ENCODE measurements at regions not wholly inside any gene's neighbourhood (a gene's known extent, or its start where the extent isn't known, plus 50 kb on each side); places are given as distances from the start of the nearest gene placed in this dataset.

DNA sequence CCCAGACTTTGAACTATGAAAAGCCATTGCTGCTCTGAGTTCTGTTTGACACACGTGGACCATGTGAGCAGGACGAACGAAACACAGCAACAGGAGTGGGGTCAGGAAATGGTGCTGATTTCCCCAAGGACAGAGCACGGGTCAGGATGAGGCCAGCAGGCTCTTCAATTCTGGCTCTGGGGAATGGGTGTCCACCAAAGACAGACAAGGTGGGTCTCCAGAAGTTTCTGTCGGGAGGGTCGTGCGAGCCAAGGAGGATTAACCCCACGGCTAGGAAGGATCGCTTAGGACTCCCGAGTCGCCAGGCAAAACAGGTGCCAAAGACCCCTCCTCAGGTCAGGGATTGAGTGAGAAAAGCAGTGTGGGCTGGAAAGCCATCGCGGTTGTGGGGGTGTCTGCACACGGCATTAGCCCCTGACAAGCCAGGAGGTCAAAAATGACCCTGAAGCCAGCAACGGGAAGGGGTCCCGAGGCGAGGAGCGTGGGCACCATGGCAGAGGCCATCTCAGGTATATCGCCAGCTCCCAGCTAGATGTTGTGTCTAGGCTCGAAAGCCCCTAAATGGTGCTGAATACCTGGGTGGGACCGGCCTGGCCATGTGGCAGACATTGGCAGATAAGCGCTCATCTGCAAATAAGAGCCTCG, 213.9 kb upstream of the SALL3 start:
- DNase-seq (ENCODE audit: low spot score), result no peak

DNA sequence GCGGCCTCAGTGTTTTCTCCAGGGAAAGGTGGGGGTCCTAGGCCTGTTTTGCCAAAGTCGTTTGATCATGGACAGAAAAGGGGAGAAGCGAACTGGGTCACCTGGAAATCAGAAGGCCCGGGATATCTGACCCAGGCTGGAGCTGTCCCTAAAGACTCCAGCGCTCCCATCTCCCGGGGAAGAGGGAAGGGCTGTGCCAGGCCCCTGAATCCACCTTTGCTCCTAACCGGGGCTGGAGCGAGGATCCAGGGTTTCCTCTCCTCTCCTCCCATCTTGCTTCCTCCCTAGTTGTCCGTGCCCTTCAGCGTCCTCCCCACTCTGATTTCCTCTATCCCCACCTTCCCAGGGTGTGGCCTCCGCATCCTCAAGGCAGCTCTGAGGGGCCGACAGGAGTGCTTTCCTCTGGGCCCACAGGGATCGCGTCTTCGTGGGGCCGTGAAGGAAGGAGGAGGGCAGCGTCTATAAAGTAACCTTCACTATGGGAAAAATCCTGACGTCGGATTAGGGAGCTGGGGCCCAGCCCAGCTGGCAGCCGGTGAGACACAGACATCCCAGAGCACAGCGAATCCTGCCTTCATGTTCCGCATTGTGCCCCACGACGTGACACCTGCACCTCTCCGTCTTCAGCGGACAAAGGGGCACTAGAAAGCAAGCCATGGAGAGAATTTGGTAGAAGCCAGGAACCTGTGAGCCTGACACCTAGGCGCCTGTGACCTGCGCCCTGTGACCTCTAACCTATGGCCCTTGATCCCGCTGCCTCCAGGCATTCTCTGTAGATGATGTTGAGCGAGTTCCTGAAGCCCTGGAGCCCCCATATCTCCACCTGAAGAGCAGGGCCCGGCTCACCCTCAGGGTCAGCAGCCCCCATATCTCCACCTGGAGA, 212.7 kb upstream of the SALL3 start:
- DNase-seq (ENCODE audit: low spot score), result no peak

DNA sequence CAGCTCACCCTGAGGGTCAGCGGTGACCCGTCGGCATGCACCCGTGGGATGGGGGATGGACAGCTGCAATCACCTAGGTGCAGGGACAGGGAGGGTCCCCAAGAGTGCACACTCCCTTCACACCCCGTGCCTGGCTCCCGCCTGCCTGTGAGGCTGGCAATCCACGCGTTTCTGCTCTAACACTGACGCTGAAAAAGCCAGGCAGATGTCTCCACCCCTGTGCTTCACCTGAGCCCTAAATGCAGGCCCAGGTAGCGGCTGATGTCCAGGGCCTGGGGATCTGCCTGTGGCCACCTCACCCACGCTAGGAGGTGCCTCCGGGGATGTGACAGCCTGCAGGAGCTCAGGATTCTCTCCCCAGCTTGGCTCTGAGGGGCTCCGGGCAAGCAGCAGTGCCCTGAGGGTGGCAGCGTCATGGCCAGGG, 212.0 kb upstream of the SALL3 start:
- DNase-seq (ENCODE audit: low spot score), result no peak

- DNase-seq (ENCODE audit: low spot score), result no peak
These were observed 211.4 kb upstream of the SALL3 start for GRCh38 chr18:78768221-78768620.

DNA sequence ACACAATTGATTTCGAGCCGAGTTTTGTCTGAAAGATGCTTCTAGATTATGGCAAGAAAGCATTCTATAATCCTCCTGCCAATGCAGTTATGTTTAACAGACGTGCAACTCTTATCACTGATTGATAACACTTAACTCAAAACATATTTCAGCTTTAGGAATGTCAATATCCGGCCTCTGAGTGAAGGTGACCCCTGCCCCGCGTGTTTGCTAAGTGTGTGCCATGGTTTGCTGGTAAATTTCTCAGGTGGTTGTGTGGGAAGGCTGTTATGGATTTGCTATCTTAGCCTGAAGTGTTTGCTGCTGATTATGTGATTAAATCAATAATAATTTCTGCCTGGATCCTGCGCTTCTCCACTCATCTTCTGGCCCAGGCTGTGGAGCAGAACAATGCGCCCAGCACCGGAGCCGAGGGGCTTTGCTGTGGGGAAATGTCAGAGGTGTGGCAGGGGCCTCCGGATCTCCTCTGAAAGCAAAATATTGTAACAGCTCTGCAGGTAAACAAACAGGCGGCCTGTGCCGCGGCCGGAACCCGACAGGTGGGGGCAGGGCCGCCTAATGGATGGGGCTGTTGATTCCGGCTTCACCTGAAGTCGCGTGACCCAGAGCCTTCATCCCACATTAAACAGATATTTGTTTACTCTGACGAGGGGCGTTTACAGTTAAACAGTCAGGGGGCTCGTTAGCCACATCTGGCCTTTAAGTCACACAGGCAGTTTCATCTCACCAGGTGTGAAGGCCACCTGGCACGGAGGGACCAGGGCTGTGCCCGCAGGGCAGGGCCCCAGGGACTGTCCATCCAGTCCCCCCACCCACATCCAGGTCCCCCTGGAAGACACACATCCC, 210.7 kb upstream of the SALL3 start:
- no peak for DNase-seq (ENCODE audit: low spot score)

DNA sequence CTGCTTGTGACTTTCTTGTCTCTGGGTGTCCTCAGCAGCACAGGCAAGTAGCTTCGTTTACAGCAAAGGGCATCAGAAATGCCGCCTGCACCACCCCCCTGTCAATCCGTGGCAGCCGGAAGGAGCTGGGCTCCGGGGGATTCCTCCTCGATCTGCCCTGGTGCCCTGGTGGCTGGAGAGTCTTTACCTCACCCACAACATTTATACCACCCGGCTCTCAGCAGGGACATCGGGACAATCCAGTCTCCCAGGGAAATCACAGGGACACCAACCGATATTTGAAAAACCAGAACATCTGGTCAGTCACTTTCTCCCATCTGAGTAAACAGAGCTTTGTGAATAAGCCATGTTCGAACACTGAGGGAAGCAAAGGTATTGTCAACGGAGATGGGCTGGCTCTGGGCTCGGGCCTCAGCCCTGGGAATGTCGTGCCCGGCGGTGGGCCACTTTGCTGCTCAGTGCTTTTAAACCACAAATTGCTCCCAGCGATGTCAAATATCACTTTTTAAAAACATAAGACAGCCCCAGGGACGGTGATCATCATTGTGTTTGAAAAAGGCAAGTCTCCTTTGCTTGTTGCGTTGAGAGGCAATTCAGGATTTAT, 210.0 kb upstream of the SALL3 start:
- no peak for DNase-seq (ENCODE audit: low spot score)

DNA sequence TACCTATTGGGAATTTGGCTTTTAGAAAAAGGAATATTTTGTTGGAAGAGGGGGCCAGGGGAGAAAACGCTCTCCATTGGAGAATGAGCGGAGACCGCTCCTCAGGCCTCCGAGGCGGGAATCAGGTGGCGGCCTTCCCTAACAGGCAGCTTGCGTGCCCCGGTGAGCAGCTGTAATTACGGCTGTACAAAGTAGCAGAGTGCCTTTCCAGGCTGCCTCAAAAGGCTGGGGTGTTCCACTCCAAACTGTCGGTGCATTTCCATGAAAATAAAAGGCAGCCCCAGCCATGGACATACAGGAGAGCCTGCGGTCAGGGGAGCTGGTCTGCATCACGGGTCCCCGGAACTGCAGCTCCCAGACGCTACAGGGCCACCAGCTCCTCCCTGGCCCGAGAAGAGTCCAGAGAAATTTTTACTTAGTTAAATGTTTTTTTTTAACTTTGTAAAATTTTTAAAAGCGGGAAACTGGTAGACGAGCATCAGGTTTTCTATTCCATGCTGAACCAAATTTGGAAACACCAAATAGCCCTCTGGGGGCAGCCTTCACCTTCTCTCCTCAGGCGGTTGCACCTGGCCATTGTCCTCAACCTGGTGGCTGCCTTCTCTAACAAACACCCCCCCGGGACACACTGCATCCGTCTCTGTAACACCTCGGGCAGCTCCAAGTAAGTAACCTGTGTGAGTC, 209.3 kb upstream of the SALL3 start:
- DNase-seq (ENCODE audit: low spot score), result no peak

DNA sequence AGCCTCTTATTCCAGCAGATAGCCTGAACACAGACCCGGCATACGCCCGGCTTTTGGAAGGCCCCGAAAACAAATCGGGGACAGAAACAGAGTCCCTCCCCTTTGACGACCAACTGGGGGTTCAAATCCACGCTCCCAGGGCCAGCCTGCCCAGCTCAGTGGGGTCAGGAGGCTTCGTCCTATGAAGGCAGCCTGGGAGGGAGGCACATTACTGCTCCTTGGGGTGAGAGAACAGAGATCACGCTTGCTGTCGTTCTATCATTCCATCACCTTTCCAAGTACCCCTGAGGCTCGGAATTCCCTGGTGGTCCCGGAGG, 208.8 kb upstream of the SALL3 start:
- DNase-seq (ENCODE audit: low spot score), result no peak

GRCh38 chr18:78771496-78772359, 207.9 kb upstream of the SALL3 start:
- no peak for DNase-seq (ENCODE audit: low spot score)

GRCh38 chr18:78772360-78773302, 207.0 kb upstream of the SALL3 start:
- no peak for DNase-seq (ENCODE audit: low spot score)

- DNase-seq (ENCODE audit: low spot score), result no peak
These were observed 206.3 kb upstream of the SALL3 start for GRCh38 chr18:78773303-78773755.

- no peak for DNase-seq (ENCODE audit: low spot score)
These were observed 205.8 kb upstream of the SALL3 start for GRCh38 chr18:78773819-78774218.

DNA sequence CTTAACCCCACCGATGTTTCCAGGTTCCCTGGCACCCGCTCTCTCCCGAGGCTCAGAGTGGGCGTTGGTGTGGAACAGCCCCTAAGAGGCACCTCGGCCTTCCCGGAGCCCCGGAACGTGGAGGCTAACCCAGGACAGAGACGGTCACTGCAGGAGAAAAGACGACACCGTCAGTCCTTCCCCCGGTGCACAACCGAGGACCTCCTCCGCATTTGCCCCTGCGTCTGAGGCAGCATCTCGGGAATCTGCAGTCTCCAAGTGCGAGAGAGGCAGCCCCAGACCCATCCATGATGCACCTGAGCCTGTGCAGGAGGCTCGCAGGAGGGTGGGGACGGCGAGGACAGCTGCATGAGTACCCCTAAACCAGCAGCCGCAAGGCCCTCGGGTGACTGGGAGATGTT, 204.9 kb upstream of the SALL3 start:
- no peak for DNase-seq (ENCODE audit: low spot score)

GRCh38 chr18:78776151-78776550, 203.5 kb upstream of the SALL3 start:
- no peak for DNase-seq (ENCODE audit: low spot score)

- no peak for DNase-seq (ENCODE audit: low spot score)
These were observed 202.8 kb upstream of the SALL3 start for GRCh38 chr18:78776706-78777285.

- no peak for DNase-seq (ENCODE audit: low spot score)
These were observed 201.6 kb upstream of the SALL3 start for GRCh38 chr18:78777992-78778391.

- no peak for DNase-seq (ENCODE audit: low spot score)
These were observed 201.0 kb upstream of the SALL3 start for GRCh38 chr18:78778651-78779050.

GRCh38 chr18:78779996-78780718, 199.5 kb upstream of the SALL3 start:
- no peak for DNase-seq (ENCODE audit: low spot score)

All from umbilical cord (tissue), 1 donor.